HFFc6 (cell line): ENCODE measurements at regions not wholly inside any gene's neighbourhood (a gene's known extent, or its start where the extent isn't known, plus 50 kb on each side); places are given as distances from the start of the nearest gene placed in this dataset.

Experiments used
- DNase-seq: peaks from one replicate; pipeline ENCODE4 v3.0.0-alpha.2; 2018
- H3K27ac Mint-ChIP-seq: 2 replicates; pipeline ENCODE4 v1.8.0; 2020; ENCODE audit warnings: mild to moderate bottlenecking, mixed read lengths
- H3K27me3 Mint-ChIP-seq: 2 replicates; pipeline ENCODE4 v1.8.0; 2021; ENCODE audit warnings: mild to moderate bottlenecking, moderate library complexity, mixed read lengths; ENCODE audit not compliant: insufficient read depth
- H3K36me3 Mint-ChIP-seq: 2 replicates; pipeline ENCODE4 v1.8.0; 2021; ENCODE audit warnings: low read depth, mixed read lengths
- H3K4me1 Mint-ChIP-seq: 2 replicates; pipeline ENCODE4 v1.8.0; 2020; ENCODE audit warnings: low read depth, mixed read lengths
- H3K4me3 Mint-ChIP-seq: 2 replicates; pipeline ENCODE4 v1.8.0; 2020; ENCODE audit warnings: mild to moderate bottlenecking, moderate library complexity, mixed read lengths
- H3K9me3 Mint-ChIP-seq: 2 replicates; pipeline ENCODE4 v1.8.0; 2020; ENCODE audit warnings: mild to moderate bottlenecking, mixed read lengths
- TF ChIP-seq, protein P1 (sequence below): fragments of 200-600 bp; sonication (generic); IDR thresholded peaks from 2 replicates; pipeline ENCODE4 v1.5.0; 2021; ENCODE audit warnings: antibody characterized with exemption, mild to moderate bottlenecking

DNA sequence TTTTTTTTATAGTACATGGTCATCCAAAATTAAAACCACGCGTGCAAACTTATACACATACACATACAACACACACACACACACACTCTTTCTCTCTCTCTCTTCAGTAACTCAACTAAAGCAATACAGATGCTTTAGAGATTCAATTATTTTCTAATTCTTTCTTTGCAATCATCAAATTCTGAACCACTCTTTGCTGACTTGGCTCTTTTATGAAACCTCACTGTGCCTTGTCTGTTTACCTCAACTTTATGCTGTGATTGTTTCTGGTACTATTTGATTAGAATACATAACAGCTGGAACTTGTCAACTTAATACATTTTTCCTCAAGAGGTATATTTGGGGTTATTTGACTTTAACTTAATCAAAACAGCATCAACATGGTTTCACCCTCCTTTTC, 1309.7 kb downstream of the ROBO2 start:
- Mint-ChIP-seq H3K9me3 (no peaks in the 10 kb centered on the region), H3K36me3 (no peaks in the 10 kb centered on the region), H3K27me3 (peaks cover 2% of the 10 kb centered on the region; the same call in 1 of the 2 replicates), H3K27ac (no peak overlapping the region), H3K4me1 (peaks cover 18% of the 10 kb centered on the region), H3K4me3 (no peak overlapping the region; the same call in 1 of the 2 replicates)
- DNase-seq: no peak
- TF ChIP-seq, protein P1, sequence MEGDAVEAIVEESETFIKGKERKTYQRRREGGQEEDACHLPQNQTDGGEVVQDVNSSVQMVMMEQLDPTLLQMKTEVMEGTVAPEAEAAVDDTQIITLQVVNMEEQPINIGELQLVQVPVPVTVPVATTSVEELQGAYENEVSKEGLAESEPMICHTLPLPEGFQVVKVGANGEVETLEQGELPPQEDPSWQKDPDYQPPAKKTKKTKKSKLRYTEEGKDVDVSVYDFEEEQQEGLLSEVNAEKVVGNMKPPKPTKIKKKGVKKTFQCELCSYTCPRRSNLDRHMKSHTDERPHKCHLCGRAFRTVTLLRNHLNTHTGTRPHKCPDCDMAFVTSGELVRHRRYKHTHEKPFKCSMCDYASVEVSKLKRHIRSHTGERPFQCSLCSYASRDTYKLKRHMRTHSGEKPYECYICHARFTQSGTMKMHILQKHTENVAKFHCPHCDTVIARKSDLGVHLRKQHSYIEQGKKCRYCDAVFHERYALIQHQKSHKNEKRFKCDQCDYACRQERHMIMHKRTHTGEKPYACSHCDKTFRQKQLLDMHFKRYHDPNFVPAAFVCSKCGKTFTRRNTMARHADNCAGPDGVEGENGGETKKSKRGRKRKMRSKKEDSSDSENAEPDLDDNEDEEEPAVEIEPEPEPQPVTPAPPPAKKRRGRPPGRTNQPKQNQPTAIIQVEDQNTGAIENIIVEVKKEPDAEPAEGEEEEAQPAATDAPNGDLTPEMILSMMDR: no peak

DNA sequence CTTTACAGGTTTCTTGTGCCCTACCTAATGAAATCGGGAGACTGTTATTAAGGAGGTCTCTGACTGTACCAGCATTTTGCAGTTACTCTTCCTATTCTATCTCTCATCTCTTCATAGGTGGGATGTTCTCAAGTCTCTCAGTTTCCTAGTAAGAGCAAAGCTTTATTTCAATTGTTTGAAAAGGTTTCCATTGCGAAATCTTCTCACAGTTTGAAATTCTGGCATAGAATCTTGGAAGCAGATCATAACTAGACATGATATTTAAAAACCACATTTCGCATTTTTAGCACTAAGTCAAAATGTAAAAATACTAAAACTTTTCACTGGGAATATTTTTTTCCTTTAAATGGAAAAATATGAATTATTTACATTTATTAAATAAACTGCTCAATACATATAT, 1311.4 kb downstream of the ROBO2 start:
- no peak overlapping the region for H3K27ac Mint-ChIP-seq
- no peak overlapping the region for H3K4me3 Mint-ChIP-seq
- TF ChIP-seq, protein P1: no peak
- H3K36me3 Mint-ChIP-seq: no peaks in the 10 kb centered on the region
- DNase-seq: no peak
- H3K9me3 Mint-ChIP-seq: no peaks in the 10 kb centered on the region
- peaks cover 2% of the 10 kb centered on the region; the same call in 1 of the 2 replicates for H3K27me3 Mint-ChIP-seq
- H3K4me1 Mint-ChIP-seq: peaks cover 14% of the 10 kb centered on the region

DNA sequence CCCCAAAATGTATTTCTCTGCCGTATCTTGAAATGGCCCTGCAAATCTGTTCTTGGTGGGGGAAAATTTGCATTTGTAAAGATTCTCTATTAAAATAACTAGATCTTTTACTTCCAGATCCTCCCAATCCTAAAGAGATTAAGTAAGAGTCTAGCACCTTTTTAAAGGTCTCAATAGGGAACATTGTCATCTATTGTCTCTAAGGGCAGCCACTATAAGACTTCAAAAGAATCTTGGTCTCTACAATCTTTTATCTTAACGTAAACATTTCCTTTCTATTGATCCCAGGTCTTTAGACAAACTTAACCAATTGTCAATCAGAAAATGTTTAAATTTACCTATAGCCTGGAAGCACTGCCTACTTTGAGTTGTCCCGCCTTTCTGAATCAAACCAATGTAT, 1313.3 kb downstream of the ROBO2 start:
- no peak overlapping the region for H3K4me3 Mint-ChIP-seq
- H3K27ac Mint-ChIP-seq: no peak overlapping the region
- no peaks in the 10 kb centered on the region for H3K36me3 Mint-ChIP-seq
- H3K27me3 Mint-ChIP-seq: peaks cover 2% of the 10 kb centered on the region; the same call in 1 of the 2 replicates
- TF ChIP-seq, protein P1: no peak
- no peak for DNase-seq
- peaks cover 10% of the 10 kb centered on the region for H3K4me1 Mint-ChIP-seq
- H3K9me3 Mint-ChIP-seq: no peaks in the 10 kb centered on the region

DNA sequence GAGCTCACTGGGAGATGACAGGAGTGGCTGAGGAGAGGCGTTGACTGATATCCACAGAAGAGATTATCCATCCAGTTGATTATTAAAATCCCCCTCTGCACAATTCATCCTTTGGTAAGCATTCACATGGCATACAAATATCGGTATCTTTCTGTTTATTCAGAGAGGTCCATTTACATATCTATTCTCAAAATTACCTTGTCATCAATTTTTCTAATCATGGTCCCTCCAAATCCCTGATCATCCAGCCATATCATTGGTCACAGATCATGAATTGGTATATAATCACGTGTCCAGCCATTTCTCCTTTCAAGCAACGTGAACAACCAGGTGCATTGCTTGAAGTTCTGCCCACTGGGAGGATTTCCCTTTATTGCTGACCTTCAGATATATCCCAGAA, 1321.0 kb downstream of the ROBO2 start:
- Mint-ChIP-seq H3K27me3 (no peaks in the 10 kb centered on the region), H3K36me3 (no peaks in the 10 kb centered on the region)

DNA sequence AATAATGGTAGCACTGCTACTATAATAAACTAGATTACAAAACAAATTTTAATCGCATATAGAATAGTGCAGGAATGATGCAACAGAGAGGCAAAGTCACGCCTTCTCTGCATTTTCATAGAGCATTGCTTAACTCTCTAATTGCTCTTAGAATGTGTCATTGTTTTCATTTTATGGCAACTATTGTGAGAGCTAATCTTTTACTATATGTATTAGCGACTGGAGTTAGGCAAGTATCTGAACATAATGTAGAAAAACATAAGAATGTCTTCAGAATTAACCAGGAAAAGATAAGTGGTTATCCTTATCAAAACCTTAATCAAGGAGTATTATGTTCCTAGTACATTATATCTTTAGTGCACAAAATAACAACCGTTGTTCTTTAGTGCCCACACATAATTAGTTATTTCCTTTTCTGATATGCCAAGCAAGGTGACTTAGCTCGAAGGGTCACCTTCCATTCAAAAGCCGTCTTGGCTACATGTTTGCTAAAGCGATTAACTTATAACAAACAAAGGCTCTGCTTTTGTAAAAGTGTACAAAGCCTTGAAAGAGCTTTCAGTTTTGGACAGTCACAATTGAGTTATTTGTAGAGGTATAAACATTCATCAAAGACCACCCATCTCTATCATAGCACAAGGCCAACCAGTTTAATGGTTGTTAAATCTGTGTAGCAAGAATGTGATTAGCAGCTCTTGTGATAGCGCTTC, 1328.9 kb downstream of the ROBO2 start:
- H3K27ac Mint-ChIP-seq: no peak overlapping the region
- DNase-seq: no peak
- TF ChIP-seq, protein P1: no peak
- no peaks in the 10 kb centered on the region for H3K36me3 Mint-ChIP-seq
- H3K27me3 Mint-ChIP-seq: no peaks in the 10 kb centered on the region
- no peaks in the 10 kb centered on the region; the same call in 1 of the 2 replicates for H3K9me3 Mint-ChIP-seq
- no peak overlapping the region for H3K4me3 Mint-ChIP-seq
- no peaks in the 10 kb centered on the region; the same call in 1 of the 2 replicates for H3K4me1 Mint-ChIP-seq

More for the DNA sequence above, 1321.0 kb downstream of the ROBO2 start:
- TF ChIP-seq, protein P1: no peak
- no peaks in the 10 kb centered on the region for H3K4me1 Mint-ChIP-seq
- no peak for DNase-seq
- H3K27ac Mint-ChIP-seq: no peak overlapping the region
- no peak overlapping the region for H3K4me3 Mint-ChIP-seq
- no peaks in the 10 kb centered on the region; the same call in 1 of the 2 replicates for H3K9me3 Mint-ChIP-seq
